ENCODE measurements at regions not wholly inside any gene's neighbourhood (a gene's known extent, or its start where the extent isn't known, plus 50 kb on each side); places are given as distances from the start of the nearest gene placed in this dataset.

DNA sequence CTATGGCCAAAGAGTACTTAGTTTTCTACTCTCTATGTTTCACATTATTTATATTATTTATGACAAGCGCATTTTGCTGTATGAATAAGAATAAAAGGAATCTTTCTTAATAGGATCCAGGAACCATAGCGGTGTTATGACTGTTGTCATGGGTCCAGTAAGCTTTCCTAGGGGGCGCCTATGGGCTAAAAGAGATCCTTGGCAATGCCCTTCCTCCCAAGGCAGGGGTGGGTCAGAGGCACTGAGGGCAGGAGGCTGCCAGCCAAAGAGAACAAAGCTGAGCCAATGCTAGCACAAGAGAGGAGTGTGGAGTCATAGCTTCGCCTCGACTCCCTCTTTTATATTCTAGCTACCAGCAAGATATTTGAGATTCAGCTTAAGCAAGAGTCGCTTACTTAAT lies 98.4 kb upstream of the GNAQ start:
- TF ChIP-seq SUZ12 (IDR thresholded peaks at IDR 0.05) (no peak), FOXK2 (IDR thresholded peaks at IDR 0.05) (no peak), NFRKB (IDR thresholded peaks at IDR 0.05) (no peak), CTBP1 (IDR thresholded peaks at IDR 0.05; ENCODE audit: borderline replicate concordance) (no peak), HDGF (IDR thresholded peaks at IDR 0.05; ENCODE audit: borderline replicate concordance) (no peak), SP1 (IDR thresholded peaks at IDR 0.05) (no peak), ARNT (IDR thresholded peaks at IDR 0.05) (no peak), FOXA1 (IDR thresholded peaks at IDR 0.05) (no peak), FOXM1 (IDR thresholded peaks at IDR 0.05; ENCODE audit: borderline replicate concordance) (no peak), TARDBP (IDR thresholded peaks at IDR 0.05) (no peak), BHLHE40 (IDR thresholded peaks at IDR 0.05; ENCODE audit: borderline replicate concordance) (no peak), ELF4 (IDR thresholded peaks at IDR 0.05) (no peak), L3MBTL2 (conservative IDR thresholded peaks at IDR 0.05) (no peak)
- TF ChIP-seq, protein P1, sequence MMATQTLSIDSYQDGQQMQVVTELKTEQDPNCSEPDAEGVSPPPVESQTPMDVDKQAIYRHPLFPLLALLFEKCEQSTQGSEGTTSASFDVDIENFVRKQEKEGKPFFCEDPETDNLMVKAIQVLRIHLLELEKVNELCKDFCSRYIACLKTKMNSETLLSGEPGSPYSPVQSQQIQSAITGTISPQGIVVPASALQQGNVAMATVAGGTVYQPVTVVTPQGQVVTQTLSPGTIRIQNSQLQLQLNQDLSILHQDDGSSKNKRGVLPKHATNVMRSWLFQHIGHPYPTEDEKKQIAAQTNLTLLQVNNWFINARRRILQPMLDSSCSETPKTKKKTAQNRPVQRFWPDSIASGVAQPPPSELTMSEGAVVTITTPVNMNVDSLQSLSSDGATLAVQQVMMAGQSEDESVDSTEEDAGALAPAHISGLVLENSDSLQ (IDR thresholded peaks at IDR 0.05): no peak

All from HEK293T (cell line).